ENCODE measurements at regions not wholly inside any gene's neighbourhood (a gene's known extent, or its start where the extent isn't known, plus 50 kb on each side); places are given as distances from the start of the nearest gene placed in this dataset.

DNA sequence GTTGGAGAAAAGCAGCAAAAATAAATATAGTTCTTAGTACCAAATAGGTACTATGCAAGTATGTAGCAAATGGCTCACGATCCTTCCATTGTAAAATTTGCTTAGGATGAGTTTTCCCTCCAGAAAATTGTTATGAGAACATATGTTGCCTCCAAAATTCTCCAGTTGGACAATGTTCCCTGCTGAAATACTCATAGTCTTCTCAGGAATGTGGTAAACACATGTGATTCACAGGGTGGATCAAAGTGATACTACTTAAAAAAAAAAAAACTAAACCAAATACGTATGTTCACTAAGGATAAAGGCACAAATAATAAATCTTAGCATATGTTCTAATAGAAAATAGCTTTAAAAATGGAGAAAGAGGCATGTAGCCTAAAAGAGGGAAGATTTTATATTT, 84.3 kb upstream of the ZNF385D start:
- H2BK15ac ChIP-seq (ENCODE audit: low read length) = no peak overlapping the region
- no peak overlapping the region for H3K4me3 ChIP-seq (ENCODE audit: extremely low read depth in 1 of 4, insufficient read depth in 2 of 4, low read depth in 3 of 4, low read length in 4 of 4)
- H4K5ac ChIP-seq (ENCODE audit: insufficient read length, low read depth, low read length) = no peak overlapping the region
- H3K4me2 ChIP-seq (ENCODE audit: insufficient read depth in 1 of 2, low read depth in 2 of 2, low read length in 2 of 2) = no peak overlapping the region
- H2BK5ac ChIP-seq (ENCODE audit: low read depth, low read length) = no peak overlapping the region
- H3K4me1 ChIP-seq (replicated peaks in 1 of 4; ENCODE audit: control insufficient read depth in 3 of 4, insufficient read depth in 4 of 4, low read length in 3 of 4) = no peaks in the 10 kb centered on the region
- no peak overlapping the region for H4K8ac ChIP-seq (ENCODE audit: extremely low read depth, insufficient read depth, low read length)
- H2BK120ac ChIP-seq (replicated peaks; ENCODE audit: low read depth, low read length) = no peak overlapping the region
- H4K91ac ChIP-seq (replicated peaks; ENCODE audit: insufficient read length, low read length) = no peak overlapping the region
- ChIA-PET POLR2A (ENCODE audit: partially characterized antibody) (no interaction called here), CTCF (ENCODE audit: partially characterized antibody) (interaction anchor here (1.3 kb wide), 1 partner anchor 9 kb away, joined by 4 read pairs; no protein-coding TSS in a partner anchor)
- no peaks in the 10 kb centered on the region for H3K79me1 ChIP-seq (ENCODE audit: low read depth, low read length)
- DNase-seq (ENCODE audit: low read depth in 1 of 2, low spot score in 2 of 2) = no peak
- no peak overlapping the region for H3K23ac ChIP-seq (ENCODE audit: insufficient read length)
- H2AK5ac ChIP-seq (ENCODE audit: low read depth, low read length) = no peak overlapping the region
- FAIRE-seq = no peak
- no peak overlapping the region for H3K9ac ChIP-seq (replicated peaks in 1 of 4; ENCODE audit: extremely low read depth in 1 of 4, low read depth in 3 of 4, low read length in 3 of 4)
- H3K27me3 ChIP-seq (replicated peaks in 1 of 4; ENCODE audit: control insufficient read depth in 3 of 4, extremely low read depth in 1 of 4, insufficient read depth in 3 of 4, low read length in 3 of 4) = no peaks in the 10 kb centered on the region
- no peak overlapping the region for H3K4ac ChIP-seq (replicated peaks; ENCODE audit: insufficient read length, low read depth, low read length)
- H3K27ac ChIP-seq (ENCODE audit: low read depth, low read length) = no peak overlapping the region
- peaks cover 0 to 2% of the 10 kb centered on the region in 2 experiments for H4K20me1 ChIP-seq (replicated peaks in 1 of 2; ENCODE audit: control insufficient read depth in 1 of 2, insufficient read depth in 2 of 2, low read length in 2 of 2)
- no peaks in the 10 kb centered on the region for H3K9me3 ChIP-seq (ENCODE audit: insufficient read depth in 2 of 2, low read depth in 1 of 2, low read length in 1 of 2)
- H3K14ac ChIP-seq (ENCODE audit: insufficient read length) = no peak overlapping the region
- no peaks in the 10 kb centered on the region for H3K23me2 ChIP-seq (ENCODE audit: low read depth, low read length)
- H3K36me3 ChIP-seq (ENCODE audit: control insufficient read depth in 2 of 4, insufficient read depth in 4 of 4, low read length in 3 of 4) = no peaks in the 10 kb centered on the region
- no peak overlapping the region for H2BK20ac ChIP-seq (ENCODE audit: low read length)
- no peak overlapping the region for H2AFZ ChIP-seq (ENCODE audit: low read length)
- no peak overlapping the region for H2BK12ac ChIP-seq (ENCODE audit: low read depth, low read length)
- H3K18ac ChIP-seq (ENCODE audit: extremely low read depth, low read length) = no peak overlapping the region
- no peaks in the 10 kb centered on the region for H3K79me2 ChIP-seq (ENCODE audit: control insufficient read depth in 1 of 2, insufficient read depth in 2 of 2, low read length in 2 of 2)
- no peak overlapping the region for H3K56ac ChIP-seq (replicated peaks; ENCODE audit: insufficient read length, low read depth, low read length)
- 97% methylated on average over 2 of the region's 2 CpGs; no CpG with 5 or more reads in 1 of the 2 experiments for WGBS, 2 experiments (ENCODE audit: extremely low coverage in 1 of 2, insufficient coverage in 1 of 2, insufficient read length in 1 of 2, insufficient replicate concordance in 2 of 2, low coverage in 1 of 2, low lambda C conversion rate in 2 of 2, missing lambda C conversion rate in 1 of 2)
- TF ChIP-seq NRF1 (IDR thresholded peaks at IDR 0.05; ENCODE audit: low read depth, low read length) (no peak), SIX5 (IDR thresholded peaks at IDR 0.05; ENCODE audit: low read depth, low read length) (no peak), YY1 (IDR thresholded peaks at IDR 0.05; ENCODE audit: low read depth, low read length) (no peak), TAF7 (optimal IDR thresholded peaks at IDR 0.05; ENCODE audit: borderline replicate concordance, low read depth, low read length) (no peak), MAFK (IDR thresholded peaks at IDR 0.05; ENCODE audit: low read depth, low read length) (no peak), CBX8 (IDR thresholded peaks at IDR 0.05; ENCODE audit: borderline replicate concordance, low read depth, low read length) (no peak), CEBPB (IDR thresholded peaks at IDR 0.05; ENCODE audit: low read depth, low read length) (no peak), CTBP2 (IDR thresholded peaks at IDR 0.05; ENCODE audit: borderline replicate concordance, insufficient read depth, insufficient read length, low read length) (no peak), SP2 (IDR thresholded peaks at IDR 0.05; ENCODE audit: low read length) (no peak), TCF12 (IDR thresholded peaks at IDR 0.05; ENCODE audit: low read depth, low read length) (no peak), FOSL1 (IDR thresholded peaks at IDR 0.05; ENCODE audit: insufficient read depth, low read depth, low read length) (no peak), GTF2F1 (IDR thresholded peaks at IDR 0.05; ENCODE audit: borderline replicate concordance, low read depth, low read length) (no peak), POLR2A (IDR thresholded peaks at IDR 0.05; ENCODE audit: control extremely low read depth in 1 of 2, low read depth in 2 of 2, low read length in 2 of 2) (no peak), HDAC6 (IDR thresholded peaks at IDR 0.05; ENCODE audit: low read depth, low read length) (no peak), SRF (IDR thresholded peaks at IDR 0.05; ENCODE audit: low read depth, low read length) (no peak)
- TF ChIP-seq, protein P1, sequence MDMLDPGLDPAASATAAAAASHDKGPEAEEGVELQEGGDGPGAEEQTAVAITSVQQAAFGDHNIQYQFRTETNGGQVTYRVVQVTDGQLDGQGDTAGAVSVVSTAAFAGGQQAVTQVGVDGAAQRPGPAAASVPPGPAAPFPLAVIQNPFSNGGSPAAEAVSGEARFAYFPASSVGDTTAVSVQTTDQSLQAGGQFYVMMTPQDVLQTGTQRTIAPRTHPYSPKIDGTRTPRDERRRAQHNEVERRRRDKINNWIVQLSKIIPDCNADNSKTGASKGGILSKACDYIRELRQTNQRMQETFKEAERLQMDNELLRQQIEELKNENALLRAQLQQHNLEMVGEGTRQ (IDR thresholded peaks at IDR 0.05; ENCODE audit: low read length) = no peak

Data from H1 (cell line).